GM23338 (cell line): ENCODE measurements at regions not wholly inside any gene's neighbourhood (a gene's known extent, or its start where the extent isn't known, plus 50 kb on each side); places are given as distances from the start of the nearest gene placed in this dataset.

Experiments used
- ATAC-seq: fragments of 200-7000 bp; cut with Tn5 transposase; 3 replicates; pipeline ENCODE4 v1.9.1; 2020
- DNase-seq: peaks from one replicate; pipeline ENCODE4 v3.0.0-alpha.2; 2015; ENCODE audit warnings: low spot score
- H2AFZ ChIP-seq: fragments of 200-600 bp; sonication (generic); 2 replicates; pipeline ENCODE4 v1.8.0; 2016; ENCODE audit warnings: antibody characterized with exemption, mild to moderate bottlenecking, moderate library complexity
- H3F3A ChIP-seq: fragments of 200-600 bp; sonication (generic); replicated peaks from 2 replicates; pipeline ENCODE4 v1.8.0; 2017; ENCODE audit warnings: antibody characterized with exemption, mixed run types, low read depth
- H3K27ac ChIP-seq: fragments of 200-600 bp; sonication (generic); 2 replicates; pipeline ENCODE4 v1.6.1; 2016; ENCODE audit warnings: low read depth
- H3K27me3 ChIP-seq: fragments of 200-600 bp; sonication (generic); 2 replicates; pipeline ENCODE4 v1.8.0; 2016; ENCODE audit warnings: mild to moderate bottlenecking, mixed run types, moderate library complexity; ENCODE audit not compliant: insufficient read depth
- H3K36me3 ChIP-seq: fragments of 200-600 bp; sonication (generic); 2 replicates; pipeline ENCODE4 v1.8.0; 2016; ENCODE audit warnings: mild to moderate bottlenecking; ENCODE audit not compliant: insufficient read depth
- H3K4me1 ChIP-seq: fragments of 200-600 bp; sonication (generic); 2 replicates; pipeline ENCODE4 v1.8.0; 2016; ENCODE audit warnings: mild to moderate bottlenecking, moderate library complexity; ENCODE audit not compliant: insufficient read depth
- H3K4me2 ChIP-seq: fragments of 200-600 bp; sonication (generic); 2 replicates; pipeline ENCODE4 v1.7.1; 2017; ENCODE audit warnings: mixed run types
- H3K4me3 ChIP-seq: fragments of 200-600 bp; sonication (generic); 2 replicates; pipeline ENCODE4 v1.6.1; 2016; ENCODE audit warnings: mixed run types
- H3K79me2 ChIP-seq: fragments of 200-600 bp; sonication (generic); replicated peaks from 2 replicates; pipeline ENCODE4 v1.8.0; 2017; ENCODE audit warnings: mild to moderate bottlenecking; ENCODE audit not compliant: insufficient read depth
- H3K9me2 ChIP-seq: fragments of 200-600 bp; sonication (generic); 2 replicates; pipeline ENCODE4 v1.8.0; 2017; ENCODE audit not compliant: insufficient read depth
- H4K20me1 ChIP-seq: fragments of 200-600 bp; sonication (generic); replicated peaks from 2 replicates; pipeline ENCODE4 v1.8.0; 2017; ENCODE audit warnings: mild to moderate bottlenecking; ENCODE audit not compliant: insufficient read depth
- H3K27ac Mint-ChIP-seq: 2 replicates; pipeline ENCODE4 v1.8.0; 2020; ENCODE audit warnings: inconsistent platforms, mild to moderate bottlenecking, moderate library complexity, mixed read lengths
- H3K27me3 Mint-ChIP-seq: 3 replicates; pipeline ENCODE4 v1.8.0; 2022; ENCODE audit warnings: low read depth, mild to moderate bottlenecking, moderate library complexity, mixed read lengths, inconsistent platforms; ENCODE audit not compliant: insufficient read depth, poor library complexity
- H3K36me3 Mint-ChIP-seq: 3 replicates; pipeline ENCODE4 v1.8.0; 2021; ENCODE audit warnings: low read depth, mild to moderate bottlenecking, inconsistent platforms, moderate library complexity, mixed read lengths
- H3K4me1 Mint-ChIP-seq: 3 replicates; pipeline ENCODE4 v1.8.0; 2020; ENCODE audit warnings: mild to moderate bottlenecking, inconsistent platforms, mixed read lengths
- H3K4me3 Mint-ChIP-seq: 3 replicates; pipeline ENCODE4 v1.8.0; 2021; ENCODE audit warnings: moderate library complexity, mild to moderate bottlenecking, inconsistent platforms, mixed read lengths
- H3K9me3 Mint-ChIP-seq: 3 replicates; pipeline ENCODE4 v1.8.0; 2020; ENCODE audit warnings: moderate library complexity, mild to moderate bottlenecking, inconsistent platforms, mixed read lengths
- CREB1 ChIP-seq: fragments of 250-450 bp; sonication (Bioruptor Pico); IDR thresholded peaks from 2 replicates; pipeline ENCODE4 v1.5.0; 2020; ENCODE audit warnings: low read depth, mild to moderate bottlenecking, moderate library complexity
- ETS1 ChIP-seq: IDR thresholded peaks from 2 replicates; pipeline ENCODE4 v1.6.1; 2016; ENCODE audit warnings: antibody characterized with exemption
- NANOG ChIP-seq: IDR thresholded peaks from 2 replicates; pipeline ENCODE4 v1.6.1; 2016; ENCODE audit warnings: antibody characterized with exemption, borderline replicate concordance
- ZNF331 ChIP-seq: fragments of 250-450 bp; sonication (Bioruptor Pico); IDR thresholded peaks from 2 replicates; pipeline ENCODE4 v1.5.0; 2020; ENCODE audit warnings: low read depth, mild to moderate bottlenecking, moderate library complexity
- ZNF462 ChIP-seq: fragments of 250-450 bp; sonication (Bioruptor Pico); IDR thresholded peaks from 2 replicates; pipeline ENCODE4 v1.5.0; 2020; ENCODE audit warnings: mild to moderate bottlenecking, moderate library complexity

GRCh38 chr14:98819132-98819866 is 452.7 kb downstream of the BCL11B start:
- TF ChIP-seq CREB1 (CRISPR knock-in tag) (0 out of 2 replicates have a peak, but pooled peaks have one; percentile 31), NANOG (no peak), ZNF331 (peak; percentile 67), ZNF462 (peak; percentile 91), ETS1 (peak; percentile 42; the same call in 1 of the 2 replicates)
- Mint-ChIP-seq H3K9me3 (peaks cover 6% of the 10 kb centered on the region; the same call in 1 of the 3 replicates), H3K27ac (peak overlapping the region; percentile 97), H3K4me3 (peak overlapping the region; percentile 47; the same call in 2 of the 3 replicates), H3K27me3 (peaks cover 12% of the 10 kb centered on the region), H3K36me3 (peaks cover 13% of the 10 kb centered on the region; the same call in 2 of the 3 replicates), H3K4me1 (peaks cover 35% of the 10 kb centered on the region)
- peak overlapping the region; percentile 55; the same call in 1 of the 2 replicates for H3K4me2 ChIP-seq
- no peaks in the 10 kb centered on the region for H4K20me1 ChIP-seq
- H3K4me3 ChIP-seq: peak overlapping the region; percentile 29
- H2AFZ ChIP-seq: no peak overlapping the region
- H3K36me3 ChIP-seq: no peaks in the 10 kb centered on the region
- H3F3A ChIP-seq: no peaks in the 10 kb centered on the region
- peak; percentile 93 for ATAC-seq
- peak; percentile 94 for DNase-seq
- peaks cover 19% of the 10 kb centered on the region for H3K9me2 ChIP-seq
- H3K79me2 ChIP-seq: no peaks in the 10 kb centered on the region
- peaks cover 23% of the 10 kb centered on the region for H3K4me1 ChIP-seq
- peak overlapping the region; percentile 90 for H3K27ac ChIP-seq
- H3K27me3 ChIP-seq: no peaks in the 10 kb centered on the region
